HUES64 (cell line): ENCODE measurements at regions not wholly inside any gene's neighbourhood (a gene's known extent, or its start where the extent isn't known, plus 50 kb on each side); places are given as distances from the start of the nearest gene placed in this dataset.

Source experiments
- H3K27ac ChIP-seq: 2 replicates; pipeline ENCODE4 v1.7.0; 2013; ENCODE audit warnings: low read depth, low read length, inconsistent platforms
- H3K27me3 ChIP-seq: 2 replicates; pipeline ENCODE4 v1.6.1; 2013; ENCODE audit warnings: mild to moderate bottlenecking, low read length; ENCODE audit not compliant: insufficient read depth
- H3K36me3 ChIP-seq: 2 replicates; pipeline ENCODE4 v1.6.1; 2013; ENCODE audit warnings: mild to moderate bottlenecking, low read length; ENCODE audit not compliant: insufficient read depth
- H3K4me1 ChIP-seq: 2 replicates; pipeline ENCODE4 v1.6.1; 2013; ENCODE audit warnings: mild to moderate bottlenecking, low read length, moderate library complexity; ENCODE audit not compliant: insufficient read depth
- H3K4me3 ChIP-seq: 2 replicates; pipeline ENCODE4 v1.5.1; 2013; ENCODE audit warnings: mild to moderate bottlenecking, low read length, moderate library complexity
- H3K9ac ChIP-seq: 2 replicates; pipeline ENCODE4 v1.6.1; 2013; ENCODE audit warnings: mild to moderate bottlenecking, low read depth, low read length
- H3K9me3 ChIP-seq: 2 replicates; pipeline ENCODE4 v1.6.1; 2013; ENCODE audit warnings: low read depth, low read length; ENCODE audit not compliant: insufficient read depth
- WGBS: fragments of 150-250, 120-280 bp; methylation state at CpG from one replicate; pipeline ENCODE4 v1.1.7; 2013; ENCODE audit warnings: missing lambda C conversion rate; 5-methylcytosine and 5-hydroxymethylcytosine counted together

GRCh38 chr20:8935878-8936277 lies 133.0 kb upstream of the PLCB4 start:
- 92% methylated on average over 5 of the region's 5 CpGs for WGBS
- H3K9ac ChIP-seq: no peak overlapping the region
- H3K27ac ChIP-seq: no peak overlapping the region
- no peaks in the 10 kb centered on the region for H3K27me3 ChIP-seq
- H3K36me3 ChIP-seq: no peaks in the 10 kb centered on the region
- H3K9me3 ChIP-seq: no peaks in the 10 kb centered on the region
- no peak overlapping the region for H3K4me3 ChIP-seq
- peaks cover 5% of the 10 kb centered on the region; the same call in 1 of the 2 replicates for H3K4me1 ChIP-seq

GRCh38 chr20:8938532-8938931 lies 130.4 kb upstream of the PLCB4 start:
- no peaks in the 10 kb centered on the region for H3K27me3 ChIP-seq
- H3K36me3 ChIP-seq: no peaks in the 10 kb centered on the region
- no peak overlapping the region for H3K4me3 ChIP-seq
- H3K4me1 ChIP-seq: peaks cover 6% of the 10 kb centered on the region; the same call in 1 of the 2 replicates
- 100% methylated on average over 1 of the region's 1 CpG for WGBS
- no peak overlapping the region for H3K27ac ChIP-seq
- H3K9ac ChIP-seq: no peak overlapping the region
- H3K9me3 ChIP-seq: no peaks in the 10 kb centered on the region

GRCh38 chr20:8940326-8940725 lies 128.6 kb upstream of the PLCB4 start:
- Histone ChIP-seq H3K4me3 (no peak overlapping the region), H3K9me3 (no peaks in the 10 kb centered on the region), H3K27ac (no peak overlapping the region), H3K4me1 (0 out of 2 replicates have a peak, but pooled peaks cover 2% of the 10 kb centered on the region), H3K36me3 (no peaks in the 10 kb centered on the region), H3K9ac (no peak overlapping the region), H3K27me3 (no peaks in the 10 kb centered on the region)
- 93% methylated on average over 2 of the region's 2 CpGs for WGBS

- Histone ChIP-seq H3K4me3 (no peak overlapping the region), H3K27me3 (no peaks in the 10 kb centered on the region), H3K9ac (no peak overlapping the region), H3K9me3 (no peaks in the 10 kb centered on the region), H3K36me3 (no peaks in the 10 kb centered on the region), H3K27ac (no peak overlapping the region), H3K4me1 (0 out of 2 replicates have a peak, but pooled peaks cover 2% of the 10 kb centered on the region)
These were observed 125.3 kb upstream of the PLCB4 start for GRCh38 chr20:8943631-8944030.

- H3K27ac ChIP-seq: no peak overlapping the region
- H3K36me3 ChIP-seq: no peaks in the 10 kb centered on the region
- H3K27me3 ChIP-seq: no peaks in the 10 kb centered on the region
- no peak overlapping the region for H3K9ac ChIP-seq
- 0 out of 2 replicates have a peak, but pooled peaks cover 2% of the 10 kb centered on the region for H3K4me1 ChIP-seq
- no peaks in the 10 kb centered on the region for H3K9me3 ChIP-seq
- WGBS: 96% methylated on average over 6 of the region's 6 CpGs
- H3K4me3 ChIP-seq: no peak overlapping the region
These were observed 122.6 kb upstream of the PLCB4 start for GRCh38 chr20:8946036-8946940.

GRCh38 chr20:8948442-8949020 lies 120.4 kb upstream of the PLCB4 start:
- Histone ChIP-seq H3K27ac (no peak overlapping the region), H3K9ac (no peak overlapping the region)
- WGBS: 86% methylated on average over 3 of the region's 3 CpGs

GRCh38 chr20:8951164-8951563 lies 117.7 kb upstream of the PLCB4 start:
- Histone ChIP-seq H3K27ac (no peak overlapping the region), H3K4me3 (no peak overlapping the region), H3K4me1 (no peaks in the 10 kb centered on the region), H3K9me3 (no peaks in the 10 kb centered on the region), H3K27me3 (no peaks in the 10 kb centered on the region), H3K9ac (no peak overlapping the region), H3K36me3 (no peaks in the 10 kb centered on the region)
- 95% methylated on average over 4 of the region's 4 CpGs for whole genome bisulfite sequencing

More at GRCh38 chr20:8948442-8949020, 120.4 kb upstream of the PLCB4 start:
- no peak overlapping the region for H3K4me3 ChIP-seq
- H3K9me3 ChIP-seq: no peaks in the 10 kb centered on the region
- no peaks in the 10 kb centered on the region for H3K27me3 ChIP-seq
- H3K36me3 ChIP-seq: no peaks in the 10 kb centered on the region
- no peaks in the 10 kb centered on the region for H3K4me1 ChIP-seq

GRCh38 chr20:8952721-8953120 lies 116.2 kb upstream of the PLCB4 start:
- Histone ChIP-seq H3K9me3 (no peaks in the 10 kb centered on the region), H3K9ac (no peak overlapping the region), H3K36me3 (no peaks in the 10 kb centered on the region), H3K27me3 (no peaks in the 10 kb centered on the region), H3K27ac (no peak overlapping the region), H3K4me3 (no peak overlapping the region), H3K4me1 (no peaks in the 10 kb centered on the region)
- WGBS: 89% methylated on average over 2 of the region's 2 CpGs

- Histone ChIP-seq H3K27ac (no peak overlapping the region), H3K4me3 (no peak overlapping the region), H3K9ac (no peak overlapping the region), H3K4me1 (no peaks in the 10 kb centered on the region), H3K9me3 (no peaks in the 10 kb centered on the region), H3K36me3 (no peaks in the 10 kb centered on the region), H3K27me3 (no peaks in the 10 kb centered on the region)
- 100% methylated on average over 1 of the region's 1 CpG for WGBS
These were observed 115.6 kb upstream of the PLCB4 start for GRCh38 chr20:8953300-8953699.

- Histone ChIP-seq H3K4me1 (no peaks in the 10 kb centered on the region), H3K4me3 (no peak overlapping the region), H3K27ac (no peak overlapping the region), H3K27me3 (no peaks in the 10 kb centered on the region), H3K9ac (no peak overlapping the region), H3K9me3 (no peaks in the 10 kb centered on the region), H3K36me3 (no peaks in the 10 kb centered on the region)
- 95% methylated on average over 4 of the region's 4 CpGs for WGBS
These were observed 108.6 kb upstream of the PLCB4 start for GRCh38 chr20:8960241-8960640.

GRCh38 chr20:8963330-8963729 lies 105.6 kb upstream of the PLCB4 start:
- Histone ChIP-seq H3K27me3 (no peaks in the 10 kb centered on the region), H3K36me3 (no peaks in the 10 kb centered on the region), H3K4me3 (no peak overlapping the region), H3K9me3 (peaks cover 6% of the 10 kb centered on the region; the same call in 1 of the 2 replicates), H3K27ac (no peak overlapping the region), H3K4me1 (no peaks in the 10 kb centered on the region), H3K9ac (no peak overlapping the region)
